Endodermal cell (in vitro differentiated cells): ENCODE measurements at regions not wholly inside any gene's neighbourhood (a gene's known extent, or its start where the extent isn't known, plus 50 kb on each side); places are given as distances from the start of the nearest gene placed in this dataset.

Experiments used
- DNase-seq: peaks from one replicate; pipeline ENCODE4 v3.0.0-alpha.2; 2017
- H3K27ac ChIP-seq: 2 replicates; pipeline ENCODE4 v1.5.1; 2013; ENCODE audit warnings: mild to moderate bottlenecking, low read depth, low read length, moderate library complexity
- H3K27me3 ChIP-seq: 2 replicates; pipeline ENCODE4 v1.6.1; 2013; ENCODE audit warnings: mild to moderate bottlenecking, low read length, moderate library complexity; ENCODE audit not compliant: insufficient read depth, control insufficient read depth, poor library complexity, severe bottlenecking
- H3K36me3 ChIP-seq: 2 replicates; pipeline ENCODE4 v1.7.0; 2013; ENCODE audit warnings: mild to moderate bottlenecking, low read length, moderate library complexity; ENCODE audit not compliant: control insufficient read depth, insufficient read depth
- H3K4me1 ChIP-seq: one replicate; pipeline ENCODE4 v1.7.0; 2013; ENCODE audit warnings: low read length; ENCODE audit not compliant: control insufficient read depth, insufficient read depth
- H3K4me3 ChIP-seq: 2 replicates; pipeline ENCODE4 v1.5.1; 2013; ENCODE audit warnings: mild to moderate bottlenecking, low read length, moderate library complexity
- H3K9ac ChIP-seq: 2 replicates; pipeline ENCODE4 v1.6.1; 2013; ENCODE audit warnings: mild to moderate bottlenecking, low read length, moderate library complexity; ENCODE audit not compliant: poor library complexity, severe bottlenecking; ENCODE audit errors: extremely low read depth
- H3K9me3 ChIP-seq: 2 replicates; pipeline ENCODE4 v1.6.1; 2013; ENCODE audit warnings: mild to moderate bottlenecking, low read length, moderate library complexity; ENCODE audit not compliant: control insufficient read depth
- H3K27ac Mint-ChIP-seq: 2 replicates; pipeline ENCODE4 v1.8.0; 2020; ENCODE audit warnings: mixed read lengths
- H3K27me3 Mint-ChIP-seq: 2 replicates; pipeline ENCODE4 v1.8.0; 2021; ENCODE audit warnings: mild to moderate bottlenecking, mixed read lengths; ENCODE audit not compliant: insufficient read depth
- H3K36me3 Mint-ChIP-seq: 2 replicates; pipeline ENCODE4 v1.8.0; 2020; ENCODE audit warnings: low read depth, mixed read lengths
- H3K4me1 Mint-ChIP-seq: 2 replicates; pipeline ENCODE4 v1.8.0; 2020; ENCODE audit warnings: mixed read lengths
- H3K4me3 Mint-ChIP-seq: 2 replicates; pipeline ENCODE4 v1.8.0; 2020; ENCODE audit warnings: mild to moderate bottlenecking, moderate library complexity, mixed read lengths
- H3K9me3 Mint-ChIP-seq: 2 replicates; pipeline ENCODE4 v1.8.0; 2020; ENCODE audit warnings: mild to moderate bottlenecking, mixed read lengths
- WGBS, 2 experiments: methylation state at CpG; one replicate each; pipeline versions ENCODE4 v1.1.5 to v1.1.7; 2013; ENCODE audit warnings: missing lambda C conversion rate in 2 of 2, mixed read lengths in 1 of 2; ENCODE audit not compliant: insufficient coverage in 1 of 2, insufficient read length in 1 of 2; 5-methylcytosine and 5-hydroxymethylcytosine counted together
- TF ChIP-seq, protein P1 (sequence below): fragments of 200-600 bp; sonication (generic); conservative IDR thresholded peaks from 2 replicates; pipeline ENCODE4 v1.5.0; 2021; ENCODE audit warnings: antibody characterized with exemption, mild to moderate bottlenecking

- H3K4me1 ChIP-seq, result no peaks in the 10 kb centered on the region
- no peaks in the 10 kb centered on the region for H3K27me3 ChIP-seq
- H3K36me3 ChIP-seq, result no peaks in the 10 kb centered on the region
- TF ChIP-seq, protein P1, sequence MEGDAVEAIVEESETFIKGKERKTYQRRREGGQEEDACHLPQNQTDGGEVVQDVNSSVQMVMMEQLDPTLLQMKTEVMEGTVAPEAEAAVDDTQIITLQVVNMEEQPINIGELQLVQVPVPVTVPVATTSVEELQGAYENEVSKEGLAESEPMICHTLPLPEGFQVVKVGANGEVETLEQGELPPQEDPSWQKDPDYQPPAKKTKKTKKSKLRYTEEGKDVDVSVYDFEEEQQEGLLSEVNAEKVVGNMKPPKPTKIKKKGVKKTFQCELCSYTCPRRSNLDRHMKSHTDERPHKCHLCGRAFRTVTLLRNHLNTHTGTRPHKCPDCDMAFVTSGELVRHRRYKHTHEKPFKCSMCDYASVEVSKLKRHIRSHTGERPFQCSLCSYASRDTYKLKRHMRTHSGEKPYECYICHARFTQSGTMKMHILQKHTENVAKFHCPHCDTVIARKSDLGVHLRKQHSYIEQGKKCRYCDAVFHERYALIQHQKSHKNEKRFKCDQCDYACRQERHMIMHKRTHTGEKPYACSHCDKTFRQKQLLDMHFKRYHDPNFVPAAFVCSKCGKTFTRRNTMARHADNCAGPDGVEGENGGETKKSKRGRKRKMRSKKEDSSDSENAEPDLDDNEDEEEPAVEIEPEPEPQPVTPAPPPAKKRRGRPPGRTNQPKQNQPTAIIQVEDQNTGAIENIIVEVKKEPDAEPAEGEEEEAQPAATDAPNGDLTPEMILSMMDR, result no peak
- no peak overlapping the region for H3K9ac ChIP-seq
- DNase-seq, result no peak
- no peak overlapping the region for H3K27ac ChIP-seq
- H3K4me3 Mint-ChIP-seq, result no peak overlapping the region
- no peaks in the 10 kb centered on the region for H3K36me3 Mint-ChIP-seq
- H3K4me3 ChIP-seq, result no peak overlapping the region
- H3K9me3 ChIP-seq, result peaks cover 4% of the 10 kb centered on the region
- H3K27me3 Mint-ChIP-seq, result peaks cover 7% of the 10 kb centered on the region
- no peaks in the 10 kb centered on the region for H3K9me3 Mint-ChIP-seq
- 97 to 100% methylated on average over 2 to 6 of the region's 6 CpGs for WGBS, 2 experiments
- peaks cover 5% of the 10 kb centered on the region for H3K4me1 Mint-ChIP-seq
- no peak overlapping the region for H3K27ac Mint-ChIP-seq
Measured at GRCh38 chr10:15462253-15462897, 91.3 kb upstream of the FAM171A1 start.

GRCh38 chr10:15461353-15462108 lies 90.4 kb upstream of the FAM171A1 start:
- WGBS, 2 experiments, result 70 to 86% methylated on average over 7 to 9 of the region's 9 CpGs
- Histone ChIP-seq H3K27me3 (no peaks in the 10 kb centered on the region), H3K27ac (no peak overlapping the region), H3K4me1 (no peaks in the 10 kb centered on the region), H3K9me3 (peaks cover 9% of the 10 kb centered on the region), H3K9ac (no peak overlapping the region), H3K4me3 (no peak overlapping the region), H3K36me3 (no peaks in the 10 kb centered on the region)
- Mint-ChIP-seq H3K4me3 (no peak overlapping the region), H3K9me3 (peaks cover 2% of the 10 kb centered on the region), H3K27ac (no peak overlapping the region), H3K27me3 (peaks cover 2% of the 10 kb centered on the region), H3K36me3 (no peaks in the 10 kb centered on the region), H3K4me1 (peaks cover 5% of the 10 kb centered on the region)
- TF ChIP-seq, protein P1, result no peak
- no peak for DNase-seq

GRCh38 chr10:15460661-15461060 lies 89.6 kb upstream of the FAM171A1 start:
- H3K4me1 Mint-ChIP-seq, result peaks cover 5% of the 10 kb centered on the region
- no peaks in the 10 kb centered on the region for H3K36me3 ChIP-seq
- no peak overlapping the region for H3K4me3 Mint-ChIP-seq
- H3K27me3 ChIP-seq, result no peaks in the 10 kb centered on the region
- H3K9me3 Mint-ChIP-seq, result peaks cover 2% of the 10 kb centered on the region
- no peak overlapping the region for H3K27ac Mint-ChIP-seq
- WGBS, 2 experiments, result 75 to 87% methylated on average over 3 of the region's 3 CpGs
- peaks cover 9% of the 10 kb centered on the region for H3K9me3 ChIP-seq
- TF ChIP-seq, protein P1, result no peak
- H3K9ac ChIP-seq, result no peak overlapping the region
- DNase-seq, result no peak
- no peaks in the 10 kb centered on the region for H3K4me1 ChIP-seq
- H3K27ac ChIP-seq, result no peak overlapping the region
- H3K27me3 Mint-ChIP-seq, result peaks cover 2% of the 10 kb centered on the region
- H3K36me3 Mint-ChIP-seq, result no peaks in the 10 kb centered on the region
- no peak overlapping the region for H3K4me3 ChIP-seq
